HG02870 (cell line): ENCODE measurements at regions not wholly inside any gene's neighbourhood (a gene's known extent, or its start where the extent isn't known, plus 50 kb on each side); places are given as distances from the start of the nearest gene placed in this dataset.
"Not testable (repeated sequence)": the region's sequence is repeated elsewhere in the genome, so short reads cannot be mapped to it uniquely, and the experiment has no call there.

ENCODE experiments used
- ATAC-seq: cut with Tn5 transposase; IDR thresholded peaks from one replicate; pipeline ENCODE4 v1.9.1; 2021; ENCODE audit warnings: mild to moderate bottlenecking, moderate library complexity; ENCODE audit not compliant: unreplicated experiment

- peak; percentile 94 for ATAC-seq
Measured at GRCh38 chr3:153221748-153222162, 59.7 kb downstream of the RAP2B start.

GRCh38 chr3:153226877-153227276 is 64.9 kb downstream of the RAP2B start:
- not testable (repeated sequence) for ATAC-seq

GRCh38 chr3:153230427-153230826 is 68.4 kb downstream of the RAP2B start:
- ATAC-seq, result not testable (repeated sequence)

- not testable (repeated sequence) for ATAC-seq
Measured at GRCh38 chr3:153231245-153231644, 69.2 kb downstream of the RAP2B start.

GRCh38 chr3:153232050-153232752 is 70.2 kb downstream of the RAP2B start:
- ATAC-seq, result not testable (repeated sequence)

GRCh38 chr3:153232851-153233271 is 70.8 kb downstream of the RAP2B start:
- no peak for ATAC-seq

GRCh38 chr3:153233986-153234385 is 72.0 kb downstream of the RAP2B start:
- no peak for ATAC-seq

- ATAC-seq, result no peak
Measured at GRCh38 chr3:153242896-153243295, 80.9 kb downstream of the RAP2B start.

- no peak for ATAC-seq
Measured at GRCh38 chr3:153244961-153245360, 82.9 kb downstream of the RAP2B start.

- no peak for ATAC-seq
Measured at GRCh38 chr3:153245661-153246060, 83.6 kb downstream of the RAP2B start.

GRCh38 chr3:153246331-153246730 is 84.3 kb downstream of the RAP2B start:
- no peak for ATAC-seq

GRCh38 chr3:153246806-153247205 is 84.8 kb downstream of the RAP2B start:
- no peak for ATAC-seq

- ATAC-seq, result no peak
Measured at GRCh38 chr3:153247331-153248330, 85.6 kb downstream of the RAP2B start.

- ATAC-seq, result not testable (repeated sequence)
Measured at GRCh38 chr3:153248835-153249234, 86.8 kb downstream of the RAP2B start.

GRCh38 chr3:153249906-153250305 is 87.9 kb downstream of the RAP2B start:
- no peak for ATAC-seq

GRCh38 chr3:153250446-153250845 is 88.4 kb downstream of the RAP2B start:
- ATAC-seq, result no peak

GRCh38 chr3:153252963-153253362 is 90.9 kb downstream of the RAP2B start:
- no peak for ATAC-seq

GRCh38 chr3:153254361-153254760 is 92.3 kb downstream of the RAP2B start:
- no peak for ATAC-seq

GRCh38 chr3:153257673-153258351 is 95.8 kb downstream of the RAP2B start:
- ATAC-seq, result no peak

- no peak for ATAC-seq
Measured at GRCh38 chr3:153259956-153260355, 97.9 kb downstream of the RAP2B start.

- ATAC-seq, result no peak
Measured at GRCh38 chr3:153260681-153261080, 98.7 kb downstream of the RAP2B start.
